GM21528 (cell line): ENCODE measurements at regions not wholly inside any gene's neighbourhood (a gene's known extent, or its start where the extent isn't known, plus 50 kb on each side); places are given as distances from the start of the nearest gene placed in this dataset.
"Not testable (repeated sequence)": the region's sequence is repeated elsewhere in the genome, so short reads cannot be mapped to it uniquely, and the experiment has no call there.

Source experiments
- ATAC-seq: cut with Tn5 transposase; IDR thresholded peaks from one replicate; pipeline ENCODE4 v1.9.1; 2021; ENCODE audit warnings: mild to moderate bottlenecking, moderate library complexity; ENCODE audit not compliant: unreplicated experiment, low FRiP score

DNA sequence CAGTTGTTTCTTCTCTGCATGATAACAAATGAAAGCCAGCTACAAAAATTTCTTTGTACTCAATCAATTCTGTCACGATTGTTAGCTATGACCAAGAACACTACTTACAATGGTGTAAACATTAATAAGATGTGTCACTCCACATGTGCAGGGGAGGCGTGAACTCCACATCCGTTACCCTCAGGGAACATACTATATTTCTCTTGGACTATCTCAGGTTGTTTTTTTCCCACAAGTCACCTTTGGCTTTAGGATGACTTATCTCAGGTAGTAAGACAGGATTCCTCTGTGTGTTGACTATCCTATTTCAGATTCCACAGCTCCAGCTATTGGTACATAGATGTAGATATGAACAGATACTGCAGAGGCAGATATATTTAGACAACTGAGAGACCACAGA lies 423.3 kb upstream of the GRM7 start:
- ATAC-seq = no peak

DNA sequence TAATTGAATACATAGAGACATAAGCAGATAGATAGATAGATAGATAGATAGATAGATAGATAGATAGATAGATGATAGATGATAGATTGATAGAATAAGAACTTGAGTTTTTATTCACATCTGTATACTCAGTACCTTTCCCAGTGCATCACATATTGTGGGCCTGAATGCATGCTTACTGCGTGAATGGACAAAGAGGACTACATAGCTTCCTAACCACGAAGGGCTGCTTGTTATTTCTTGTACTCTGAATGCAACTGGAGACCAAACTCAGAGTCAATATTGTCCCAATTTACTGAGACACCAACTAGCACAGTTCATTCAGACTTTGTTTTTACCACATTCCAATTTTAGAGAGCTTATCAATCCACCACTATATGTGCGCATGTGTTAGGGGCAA lies 422.9 kb upstream of the GRM7 start:
- ATAC-seq = no peak

DNA sequence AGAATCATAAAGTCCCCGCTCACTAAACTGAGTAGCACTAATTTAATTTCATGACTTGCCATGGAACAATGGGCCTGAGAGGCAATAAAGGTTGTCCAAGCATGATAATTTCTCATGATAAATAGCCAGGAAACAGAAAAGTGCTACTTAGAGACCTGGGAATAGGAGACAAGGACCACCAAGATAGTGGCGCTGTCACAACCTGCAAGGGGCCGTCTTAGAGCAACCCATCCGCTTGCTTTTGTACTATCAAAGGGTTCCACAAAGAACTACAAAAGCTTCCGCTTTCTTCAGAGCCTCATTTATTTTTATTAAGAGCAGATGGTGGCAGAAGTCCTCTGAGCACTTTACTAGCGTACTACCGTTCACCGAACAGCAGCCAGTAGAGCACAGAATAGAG lies 421.7 kb upstream of the GRM7 start:
- no peak for ATAC-seq

DNA sequence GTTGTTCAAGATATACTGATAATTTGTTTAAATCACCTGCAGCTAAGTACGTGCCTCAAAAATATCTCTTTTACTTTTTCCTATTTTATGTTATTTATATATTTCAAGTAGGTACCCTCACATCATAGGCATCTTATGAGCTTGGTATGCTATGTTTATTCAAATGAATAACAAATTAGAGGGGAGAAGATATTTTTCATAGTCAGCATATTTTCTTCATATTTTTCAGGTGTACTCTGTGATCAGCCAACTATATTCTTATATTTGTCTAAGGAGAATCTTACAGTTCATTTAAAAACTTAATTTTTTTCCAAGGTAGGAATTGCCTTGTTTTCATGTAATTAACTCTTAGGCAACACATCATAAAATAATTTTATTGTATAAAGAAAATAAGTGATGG lies 421.1 kb upstream of the GRM7 start:
- no peak for ATAC-seq

DNA sequence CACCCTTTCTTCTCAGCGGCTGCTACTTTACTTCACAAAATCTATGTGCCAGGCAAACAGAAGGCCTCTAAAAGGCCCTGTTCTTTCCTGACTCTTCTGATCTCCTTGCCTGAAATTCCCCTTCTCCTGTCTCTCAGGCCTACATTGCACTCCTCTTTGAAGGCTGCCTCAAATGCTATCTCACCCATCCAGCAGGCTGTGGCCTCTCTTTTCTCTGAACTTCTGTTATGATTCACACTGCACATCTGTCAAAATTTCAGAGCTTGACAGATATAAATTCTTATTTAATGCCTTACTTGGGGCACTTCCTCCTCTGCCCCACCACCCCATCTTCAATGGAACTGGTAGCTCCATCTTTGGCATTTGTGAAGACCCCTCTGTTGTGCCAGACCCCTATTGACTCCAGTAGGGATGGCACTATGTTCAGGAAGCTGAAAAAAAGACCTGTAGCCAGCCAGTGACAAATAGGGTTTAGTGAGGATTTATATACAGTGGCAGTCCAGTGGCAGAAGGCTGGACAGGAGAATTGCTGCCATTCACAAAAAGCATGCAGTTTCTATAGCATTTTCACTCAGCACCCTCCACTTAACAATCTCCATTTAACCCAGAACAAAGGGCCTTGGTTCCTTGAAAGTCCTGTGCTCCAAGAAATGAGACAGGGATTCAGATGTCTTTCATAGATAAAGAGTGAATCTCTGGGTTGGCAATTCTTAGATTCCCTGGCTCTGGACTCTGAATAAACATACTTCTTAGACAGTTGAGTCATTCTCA lies 415.8 kb upstream of the GRM7 start:
- no peak for ATAC-seq

DNA sequence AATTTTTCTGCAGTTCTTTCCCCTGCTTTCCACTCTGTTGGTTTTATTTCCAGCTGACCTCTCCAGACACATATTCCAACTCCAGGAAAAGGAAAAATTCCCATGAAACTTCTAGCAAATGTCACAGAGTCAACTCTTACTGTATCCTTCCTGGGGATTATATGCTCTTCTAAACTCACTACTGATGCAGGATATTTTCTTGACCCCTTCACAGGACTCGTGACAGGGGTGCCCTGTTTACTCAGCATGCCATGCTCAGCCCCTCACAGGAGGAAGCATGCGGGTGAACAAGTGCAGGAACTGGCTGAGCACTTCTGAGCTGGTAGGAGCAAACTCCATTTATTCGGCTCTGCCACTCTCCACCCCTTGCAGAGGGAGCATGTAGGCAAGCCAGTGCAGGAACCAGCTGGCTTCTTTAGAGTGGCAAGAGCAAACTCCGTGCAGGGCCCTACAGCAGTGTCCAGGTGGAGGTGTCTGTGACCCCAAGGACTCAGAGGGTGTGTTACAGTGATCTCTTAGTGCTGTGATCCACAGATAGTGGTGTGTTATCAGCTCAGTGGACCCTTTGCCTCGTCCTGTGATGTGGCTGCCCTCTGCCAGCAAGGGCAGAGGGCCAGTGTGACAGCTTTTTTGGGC lies 413.6 kb upstream of the GRM7 start:
- ATAC-seq = no peak

DNA sequence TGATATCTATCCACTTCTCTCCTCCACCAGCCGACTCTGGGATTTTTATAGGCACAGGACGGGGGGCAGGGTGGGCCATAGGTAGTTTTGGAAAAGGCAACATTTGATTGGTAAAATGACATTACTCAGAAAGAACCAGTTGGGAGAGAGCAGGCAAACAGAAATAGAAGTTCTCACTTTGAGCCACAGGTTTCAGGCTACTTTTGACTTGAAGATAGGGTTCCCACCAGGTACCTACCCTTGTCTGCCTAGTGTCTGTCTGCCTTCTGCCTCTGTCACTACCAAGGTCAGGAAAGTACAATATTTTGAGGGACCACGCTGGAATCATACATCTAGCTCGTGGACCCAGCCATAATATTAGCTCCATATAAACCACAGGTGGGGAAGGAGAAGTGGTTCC lies 412.9 kb upstream of the GRM7 start:
- ATAC-seq = no peak

DNA sequence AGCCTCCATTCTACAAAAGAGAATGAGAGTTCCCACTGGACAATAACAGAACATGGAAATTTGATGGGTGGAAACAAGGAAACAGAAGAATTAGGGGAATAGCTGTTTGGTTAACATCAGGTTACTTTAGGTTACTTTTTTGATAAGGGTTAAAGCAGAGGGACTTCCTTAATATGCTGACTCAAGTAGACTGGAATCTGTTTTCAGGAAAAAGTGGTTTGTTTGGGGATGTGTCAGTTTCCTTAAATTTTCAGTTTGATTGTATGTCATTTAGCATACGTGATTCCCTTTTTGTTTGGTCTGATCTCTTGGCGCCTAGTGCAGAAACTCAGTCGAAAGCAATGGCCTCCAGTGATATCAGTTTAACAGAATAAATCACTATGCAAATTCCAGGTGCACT lies 411.8 kb upstream of the GRM7 start:
- no peak for ATAC-seq

DNA sequence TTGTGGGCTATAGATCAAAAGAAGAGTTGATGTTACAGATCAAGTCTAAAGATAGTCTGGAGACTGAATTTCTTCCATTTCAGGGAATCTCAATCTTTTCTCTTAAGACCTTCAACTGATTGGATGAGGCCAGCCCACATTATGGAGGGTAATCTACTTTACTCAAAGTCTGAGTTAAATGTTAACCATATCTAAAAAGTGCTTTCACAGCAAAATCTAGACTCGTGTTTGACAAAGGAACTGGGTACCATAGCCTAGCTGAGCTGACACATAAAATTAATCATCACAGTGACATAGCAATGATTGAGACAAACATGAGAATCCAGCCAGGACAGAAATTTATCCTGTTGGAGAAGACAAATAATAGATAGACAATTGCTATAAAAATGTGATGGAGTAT lies 407.9 kb upstream of the GRM7 start:
- no peak for ATAC-seq

DNA sequence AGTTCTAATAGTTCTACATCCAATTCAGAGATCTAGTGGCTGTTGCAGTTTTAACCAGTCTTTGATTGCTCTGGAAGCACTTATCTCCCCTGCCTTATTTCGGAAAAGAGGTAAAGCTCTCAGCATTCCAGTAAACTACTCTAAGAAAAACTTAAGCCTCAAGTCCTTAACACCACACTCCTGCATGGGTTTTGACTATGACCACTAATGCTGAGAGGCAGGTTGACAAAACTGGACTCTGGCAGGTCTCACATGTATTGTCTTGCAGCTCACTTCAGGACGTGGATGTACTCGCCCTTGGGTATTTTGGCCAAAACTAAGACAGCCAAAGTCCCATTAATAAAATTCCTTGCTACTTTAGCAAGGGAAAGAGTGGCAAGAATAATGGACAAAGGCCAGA lies 405.9 kb upstream of the GRM7 start:
- ATAC-seq = no peak

DNA sequence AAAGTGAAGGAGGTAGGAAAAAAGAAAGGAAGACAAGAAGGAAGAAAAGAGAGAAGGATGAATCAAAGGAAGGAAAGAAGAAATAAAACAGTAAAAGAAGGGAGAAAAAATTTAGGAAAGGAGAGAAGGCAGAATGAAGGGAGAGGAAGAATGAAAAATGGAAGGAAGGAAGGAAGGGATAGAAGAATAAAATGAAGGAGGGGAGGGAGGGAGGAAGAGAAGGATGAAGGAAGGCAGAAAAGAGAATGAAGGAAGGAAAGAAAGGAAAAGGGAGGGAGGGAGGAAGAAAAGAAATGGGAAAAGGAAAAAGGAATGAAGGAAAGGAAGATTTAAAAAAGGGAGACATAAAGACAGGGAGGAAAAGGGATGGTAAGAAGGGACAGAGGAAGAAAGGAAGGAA lies 393.7 kb upstream of the GRM7 start:
- ATAC-seq = no peak

DNA sequence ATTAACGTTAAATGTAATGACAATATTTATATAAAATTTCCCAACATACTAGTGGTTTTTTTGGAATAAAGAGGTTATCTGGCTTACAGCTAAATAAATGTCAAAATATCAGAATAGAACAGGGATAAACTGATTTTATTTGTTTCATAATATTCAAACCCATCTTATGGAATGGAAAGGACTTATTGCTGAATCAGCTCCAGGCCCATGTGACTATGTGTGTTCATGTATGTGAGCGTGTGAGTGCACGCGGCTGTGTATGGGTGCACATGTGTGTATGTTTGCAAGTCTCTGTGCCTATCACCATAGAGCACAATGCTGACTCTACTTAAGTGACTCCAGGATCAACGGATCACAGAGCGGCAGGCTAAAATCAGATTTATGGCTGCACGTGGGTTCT lies 392.3 kb upstream of the GRM7 start:
- ATAC-seq = no peak

DNA sequence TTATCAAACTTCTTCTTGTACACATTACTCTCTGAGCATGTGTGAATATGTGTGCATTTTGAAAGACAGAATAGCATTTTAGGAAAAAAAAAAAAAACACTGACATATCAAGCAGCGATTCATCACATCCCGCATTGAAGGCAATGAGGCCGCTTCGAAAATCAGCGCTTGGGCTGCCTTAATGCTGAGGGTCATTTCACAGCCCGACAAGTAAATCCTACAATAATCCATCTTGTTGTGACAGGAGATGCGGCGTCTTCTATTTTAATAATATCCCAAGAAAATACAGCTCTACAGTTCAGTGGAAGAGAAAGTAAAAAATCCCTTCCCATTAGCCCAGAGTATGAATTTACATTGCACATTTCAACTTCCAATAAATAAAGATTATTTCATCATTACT lies 389.2 kb upstream of the GRM7 start:
- ATAC-seq = no peak

DNA sequence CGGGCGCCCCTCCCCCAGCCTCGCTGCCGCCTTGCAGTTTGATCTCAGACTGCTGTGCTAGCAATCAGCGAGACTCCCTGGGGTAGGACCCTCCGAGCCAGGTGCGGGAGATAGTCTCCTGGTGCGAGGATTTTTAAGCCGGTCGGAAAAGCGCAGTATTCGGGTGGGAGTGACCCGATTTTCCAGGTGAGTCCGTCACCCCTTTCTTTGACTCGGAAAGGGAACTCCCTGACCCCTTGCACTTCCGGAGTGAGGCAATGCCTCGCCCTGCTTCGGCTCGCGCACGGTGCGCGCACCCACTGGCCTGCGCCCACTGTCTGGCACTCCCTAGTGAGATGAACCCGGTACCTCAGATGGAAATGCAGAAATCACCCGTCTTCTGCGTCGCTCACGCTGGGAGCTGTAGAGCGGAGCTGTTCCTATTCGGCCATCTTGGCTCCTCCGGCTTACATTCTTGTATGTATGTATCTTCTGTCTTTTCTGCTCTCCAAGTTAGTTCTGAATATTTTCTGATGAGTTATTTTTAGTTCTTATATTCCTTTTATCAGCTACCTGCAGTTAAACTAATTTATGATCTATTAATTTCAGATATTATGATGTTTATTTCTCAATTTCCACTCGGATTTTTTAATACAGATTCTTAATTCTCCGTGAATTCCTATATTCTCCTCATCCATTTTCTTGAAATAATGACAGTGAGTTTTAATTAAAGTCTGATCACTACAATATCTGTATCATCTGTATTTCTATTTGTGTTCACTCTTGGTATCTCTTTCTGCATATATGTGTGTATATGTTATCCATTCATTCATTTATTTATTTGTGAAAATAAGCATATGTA lies 370.2 kb upstream of the GRM7 start:
- ATAC-seq = not testable (repeated sequence)

DNA sequence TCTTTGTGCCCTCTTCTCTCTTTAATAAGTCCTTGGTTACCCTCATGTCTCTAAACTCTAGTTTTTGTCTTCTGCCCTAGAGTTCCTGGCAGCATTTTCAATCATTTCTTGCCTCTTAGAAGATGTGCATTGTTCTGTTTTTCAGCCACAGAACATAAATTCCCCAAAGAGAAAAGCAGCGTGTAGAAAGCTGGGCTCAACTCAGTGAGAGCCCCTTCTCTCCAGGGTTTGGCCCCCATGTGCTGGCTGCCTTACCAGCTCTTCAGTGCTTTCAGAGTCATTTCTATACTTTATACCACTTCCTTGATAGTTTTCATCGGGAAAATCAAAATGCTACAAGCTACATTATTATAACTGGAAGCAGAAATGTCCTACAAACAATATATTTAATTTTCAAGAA lies 369.1 kb upstream of the GRM7 start:
- ATAC-seq = no peak

DNA sequence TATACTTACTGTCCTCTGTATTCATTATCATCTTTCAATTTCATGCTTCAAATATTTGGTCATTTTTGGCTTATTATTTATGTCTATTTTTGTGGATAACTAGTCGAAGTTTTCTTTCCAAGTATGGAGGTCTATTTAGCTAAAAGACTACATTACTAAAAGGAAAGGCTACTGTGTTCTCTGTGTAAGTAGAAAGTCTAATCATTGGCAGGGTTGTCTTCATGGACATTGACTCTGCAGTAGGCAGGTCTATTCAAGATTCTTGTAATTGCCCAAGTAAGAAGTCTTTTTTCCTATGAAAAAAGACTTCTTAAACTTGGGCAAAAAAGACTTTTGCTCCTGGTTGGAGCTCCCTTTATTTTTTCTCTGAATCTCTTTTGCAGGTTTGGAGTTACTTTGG lies 368.6 kb upstream of the GRM7 start:
- ATAC-seq = no peak

DNA sequence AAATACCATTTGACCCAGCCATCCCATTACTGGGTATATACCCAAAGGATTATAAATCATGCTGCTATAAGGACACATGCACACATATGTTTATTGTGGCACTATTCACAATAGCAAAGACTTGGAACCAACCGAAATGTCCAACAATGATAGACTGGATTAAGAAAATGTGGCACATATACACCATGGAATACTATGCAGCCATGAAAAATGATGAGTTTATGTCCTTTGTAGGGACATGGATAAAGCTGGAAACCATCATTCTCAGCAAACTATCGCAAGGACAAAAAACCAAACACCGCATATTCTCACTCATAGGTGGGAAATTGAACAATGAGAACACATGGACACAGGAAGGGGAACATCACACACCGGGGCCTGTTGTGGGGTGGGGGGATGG lies 362.0 kb upstream of the GRM7 start:
- ATAC-seq = not testable (repeated sequence)

DNA sequence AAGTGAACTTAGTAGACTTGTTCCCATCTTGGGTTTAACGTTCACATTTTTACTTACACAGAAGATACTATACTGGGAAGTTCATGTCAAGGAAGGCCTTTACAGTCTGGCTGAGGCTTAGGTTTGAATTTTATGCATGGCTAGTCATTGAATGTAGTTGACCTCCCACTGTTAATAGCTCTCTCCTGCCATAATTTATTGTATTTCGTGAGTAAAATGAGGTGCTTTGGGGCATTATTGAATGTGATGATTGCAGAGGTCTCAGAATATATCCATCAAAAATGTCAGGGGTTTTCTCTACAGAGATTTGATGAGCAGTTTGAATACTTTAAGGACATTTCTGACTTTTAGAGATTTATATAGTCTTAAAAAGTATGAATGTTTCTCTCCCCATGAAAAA lies 356.6 kb upstream of the GRM7 start:
- ATAC-seq = no peak

DNA sequence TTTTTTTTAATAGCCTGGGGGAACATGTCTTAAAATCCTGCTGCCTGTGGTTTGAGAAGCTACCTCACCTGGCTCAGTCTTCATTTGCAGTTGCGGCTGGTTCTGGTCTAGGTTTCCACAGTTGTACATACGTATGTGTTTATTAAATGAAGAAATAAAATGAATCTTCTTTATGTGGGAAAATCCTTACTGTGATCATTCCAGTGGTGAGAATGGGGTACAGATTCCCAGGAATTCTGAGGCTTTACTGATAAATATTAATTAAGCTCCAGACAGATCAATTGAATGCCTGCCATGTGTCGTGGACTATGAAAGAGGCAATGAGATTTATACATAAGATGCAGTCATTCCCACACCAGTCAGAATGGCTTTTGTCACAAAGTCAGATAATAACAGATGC lies 356.1 kb upstream of the GRM7 start:
- ATAC-seq = no peak

DNA sequence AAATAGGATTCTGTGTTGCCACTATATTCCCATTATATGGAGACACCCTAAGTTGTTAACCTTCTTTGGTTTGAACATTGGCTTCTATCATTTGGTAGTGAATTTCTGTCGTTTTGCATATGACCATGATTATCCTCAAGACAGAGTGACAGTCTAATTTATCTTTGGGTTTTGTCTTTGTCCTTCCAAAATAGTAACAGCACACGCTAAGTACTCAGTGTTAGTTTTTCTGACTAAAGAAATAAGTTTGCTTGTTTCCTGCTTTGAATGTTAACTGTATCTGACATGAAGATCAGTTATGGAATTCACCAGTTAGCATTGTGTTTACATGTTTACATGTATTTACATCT lies 352.5 kb upstream of the GRM7 start:
- no peak for ATAC-seq

DNA sequence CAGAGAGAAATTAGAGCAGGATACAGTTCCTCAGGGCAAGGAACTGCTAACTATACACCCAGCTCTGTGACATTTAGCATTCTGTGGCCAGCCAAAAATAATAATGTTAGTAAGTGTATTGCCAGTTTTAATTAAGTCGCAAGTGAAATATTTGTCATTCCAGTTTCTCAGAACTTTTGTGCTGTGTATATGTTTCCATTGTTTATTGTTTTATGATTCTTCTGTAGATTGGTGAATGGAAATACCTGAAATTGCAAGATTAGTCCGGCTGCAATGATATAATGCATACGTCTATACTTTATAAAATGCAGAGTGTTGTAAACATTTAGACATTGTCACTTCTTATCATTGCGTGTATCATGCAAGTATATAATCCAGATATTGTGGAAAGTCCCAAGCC lies 351.3 kb upstream of the GRM7 start:
- ATAC-seq = no peak

DNA sequence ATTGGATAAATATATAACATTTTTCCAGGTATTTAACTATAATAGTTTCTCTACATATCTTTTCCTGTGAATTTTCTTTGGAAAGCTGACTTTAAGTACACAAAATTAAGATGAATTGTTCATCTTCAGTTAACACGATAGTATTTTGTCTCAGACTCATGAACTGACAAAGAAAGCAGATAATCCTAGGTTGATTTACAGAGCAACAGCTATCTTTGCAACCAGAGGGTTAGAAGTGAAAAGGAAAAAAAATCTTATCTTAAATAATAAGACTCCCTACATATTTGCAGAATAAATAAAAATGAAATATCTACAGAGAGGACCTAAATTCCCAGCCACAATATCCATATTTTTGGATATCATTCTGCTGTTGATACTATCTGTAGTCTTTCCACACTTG lies 350.2 kb upstream of the GRM7 start:
- no peak for ATAC-seq
